GM18868 (cell line): ENCODE measurements at regions not wholly inside any gene's neighbourhood (a gene's known extent, or its start where the extent isn't known, plus 50 kb on each side); places are given as distances from the start of the nearest gene placed in this dataset.
"Not testable (repeated sequence)": the region's sequence is repeated elsewhere in the genome, so short reads cannot be mapped to it uniquely, and the experiment has no call there.

Experiments
- ATAC-seq: cut with Tn5 transposase; IDR thresholded peaks from one replicate; pipeline ENCODE4 v1.9.1; 2021; ENCODE audit warnings: mild to moderate bottlenecking, moderate library complexity; ENCODE audit not compliant: unreplicated experiment

DNA sequence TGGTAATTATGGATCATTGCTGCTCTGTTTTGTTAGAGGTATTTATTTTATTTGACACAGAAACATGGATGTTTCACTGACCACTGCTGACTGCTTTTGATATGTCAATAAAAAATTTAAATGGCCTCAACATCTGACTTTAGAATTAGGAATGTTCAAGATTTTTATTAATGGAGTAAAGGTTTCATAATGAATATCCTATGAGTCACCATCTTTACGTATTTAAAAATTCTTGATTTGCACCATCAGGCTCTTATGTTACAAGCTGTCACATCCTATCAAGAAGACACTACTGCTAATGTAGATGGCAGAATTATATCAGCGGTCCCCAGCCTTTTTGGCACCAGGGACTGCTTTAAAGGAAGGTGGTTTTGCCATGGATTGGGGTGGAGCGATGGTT is 578.7 kb upstream of the NRP1 start:
- no peak for ATAC-seq

DNA sequence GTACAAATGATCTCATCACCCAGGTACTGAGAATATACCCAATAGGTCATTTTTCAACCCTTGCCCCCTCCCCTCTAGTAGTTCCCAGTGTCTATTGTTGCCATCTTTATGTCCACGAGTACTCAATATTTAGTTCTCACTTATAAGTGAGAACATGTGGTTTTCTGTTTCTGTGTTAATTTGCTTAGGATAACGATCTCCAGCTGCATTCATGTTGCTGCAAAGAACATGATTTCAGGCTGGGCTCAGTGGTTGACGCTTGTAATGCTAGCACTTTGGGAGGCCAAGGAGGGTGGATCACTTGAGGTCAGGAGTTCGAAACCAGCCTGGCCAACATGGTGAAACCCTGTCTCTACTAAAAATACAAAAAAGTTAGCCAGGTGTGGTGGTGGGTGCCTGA is 575.0 kb upstream of the NRP1 start:
- ATAC-seq, result not testable (repeated sequence)

DNA sequence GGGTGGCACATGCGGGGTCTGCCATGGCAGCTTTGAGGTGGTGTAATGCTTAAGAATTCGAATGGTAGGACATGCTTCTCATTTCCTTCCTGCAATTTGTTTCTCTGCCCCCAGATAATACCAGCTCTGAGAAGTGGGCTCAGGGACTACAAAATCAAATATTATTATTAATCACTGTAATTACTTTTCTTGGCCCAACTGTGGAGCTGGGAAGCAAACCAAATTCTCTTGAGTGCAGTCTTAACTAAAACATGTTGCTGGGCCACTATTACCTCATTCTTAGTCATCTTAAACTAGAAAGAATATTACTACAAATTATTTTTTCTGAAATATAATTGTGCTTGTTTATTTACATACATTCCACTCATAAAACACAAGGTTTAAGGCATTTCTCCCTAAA is 566.7 kb upstream of the NRP1 start:
- no peak for ATAC-seq

- ATAC-seq, result no peak
Measured at GRCh38 chr10:33900596-33900995, 566.1 kb upstream of the NRP1 start.

- ATAC-seq, result no peak
Measured at GRCh38 chr10:33899578-33900531, 565.4 kb upstream of the NRP1 start.

GRCh38 chr10:33897291-33897752 is 562.9 kb upstream of the NRP1 start:
- ATAC-seq, result no peak

DNA sequence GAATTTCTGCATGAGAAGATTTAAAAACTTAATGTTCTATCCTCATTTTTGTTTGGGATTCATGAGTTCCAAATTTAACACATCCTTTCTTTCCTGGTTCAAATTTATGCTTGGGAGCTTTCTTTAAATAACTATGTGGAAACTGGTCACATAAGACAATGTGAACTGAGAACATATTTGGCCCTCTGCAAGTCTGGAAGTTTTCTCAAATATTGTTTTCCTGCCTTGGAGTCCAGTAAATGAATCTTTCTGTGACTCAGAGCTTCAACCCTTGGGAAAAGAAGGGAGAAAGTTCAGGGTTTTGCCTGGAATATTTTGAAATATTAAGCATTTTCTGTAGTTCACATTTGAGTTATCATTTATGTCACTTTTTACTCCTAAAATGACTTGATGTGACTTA is 559.0 kb upstream of the NRP1 start:
- no peak for ATAC-seq

- ATAC-seq, result no peak
Measured at GRCh38 chr10:33889371-33889770, 554.9 kb upstream of the NRP1 start.

DNA sequence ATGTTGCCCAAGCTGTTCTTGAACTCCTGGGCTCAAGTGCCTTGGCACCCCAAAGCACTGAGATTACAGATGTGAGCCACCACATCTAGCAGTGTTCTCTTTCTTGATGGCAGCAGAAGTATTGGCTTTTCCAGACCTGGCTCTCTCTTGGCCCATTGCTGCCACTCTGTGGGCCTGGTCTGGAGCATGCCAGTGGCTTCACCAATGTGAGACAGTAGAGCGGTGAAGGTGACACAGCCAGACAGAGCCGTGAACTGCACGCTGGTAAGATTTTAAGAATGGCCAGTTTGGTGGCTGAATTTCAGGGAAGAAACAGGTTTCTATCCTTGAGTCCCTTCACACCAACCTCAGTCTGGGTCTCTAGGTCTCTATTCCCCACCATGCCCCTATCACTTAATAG is 552.7 kb upstream of the NRP1 start:
- ATAC-seq, result no peak

GRCh38 chr10:33886299-33886698 is 551.8 kb upstream of the NRP1 start:
- no peak for ATAC-seq

DNA sequence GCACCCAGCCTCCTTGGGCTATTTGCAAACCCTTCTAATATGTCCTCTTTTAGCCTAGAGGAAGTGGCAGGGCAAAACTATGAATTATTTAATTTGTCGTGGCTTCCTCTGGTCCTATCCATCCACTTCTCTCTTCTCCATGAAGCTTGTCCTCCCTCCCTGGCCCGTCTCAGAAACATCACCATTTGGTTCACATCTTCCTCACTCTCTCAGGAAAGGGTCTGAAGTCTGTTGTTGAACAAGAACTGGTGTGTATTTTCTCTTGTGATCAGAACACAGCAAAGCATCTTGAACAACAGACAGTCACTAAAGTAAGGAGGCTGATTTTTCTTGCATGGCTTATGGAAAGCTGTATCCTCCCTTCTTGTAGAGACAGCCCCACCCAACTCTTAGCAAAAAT is 550.1 kb upstream of the NRP1 start:
- no peak for ATAC-seq

GRCh38 chr10:33883881-33884280 is 549.4 kb upstream of the NRP1 start:
- ATAC-seq, result no peak

DNA sequence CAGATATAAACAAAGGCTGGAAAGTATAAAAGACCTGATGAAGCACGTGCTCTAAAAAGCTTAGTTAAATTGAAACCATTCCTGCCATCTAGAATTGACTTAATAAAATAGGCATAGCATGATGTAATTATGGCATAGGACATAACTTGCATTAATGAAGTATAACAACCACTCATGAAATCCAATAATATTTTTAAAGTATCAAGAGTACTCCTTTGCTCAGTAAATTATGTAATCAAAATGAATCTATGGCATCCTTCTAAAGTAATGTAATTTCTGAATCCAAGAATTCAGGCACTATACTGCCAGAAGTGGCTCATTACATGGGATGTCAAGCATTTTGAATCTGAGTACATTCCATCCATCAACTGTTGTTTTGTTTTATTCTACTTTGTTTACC is 548.5 kb upstream of the NRP1 start:
- ATAC-seq, result no peak

GRCh38 chr10:33880291-33880690 is 545.8 kb upstream of the NRP1 start:
- ATAC-seq, result no peak

DNA sequence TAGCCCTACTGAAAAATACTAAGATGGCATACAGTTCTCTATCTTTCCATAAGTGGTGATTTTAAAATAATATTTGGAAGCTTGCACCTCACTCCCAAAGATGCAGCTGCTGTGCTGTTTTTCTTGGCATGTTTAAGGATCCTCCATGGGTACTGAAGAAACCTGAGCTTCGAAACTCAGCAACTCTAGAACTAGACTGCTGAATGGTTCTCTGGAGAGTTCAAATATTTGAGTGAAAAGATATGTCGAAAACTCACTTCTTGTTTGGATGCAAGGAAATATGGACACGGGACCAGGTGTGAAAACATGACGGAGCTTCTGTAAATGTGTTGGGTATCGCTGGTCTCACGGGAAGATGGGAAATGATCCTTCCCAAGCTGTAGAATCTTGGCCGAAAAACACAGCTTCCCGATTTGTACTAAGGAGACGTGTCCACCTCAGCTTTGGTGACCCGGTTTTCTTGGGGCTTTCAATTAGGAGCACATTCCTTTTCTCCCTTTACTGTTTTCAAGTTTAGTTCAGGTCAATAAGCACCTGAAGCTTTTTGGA is 543.8 kb upstream of the NRP1 start:
- no peak for ATAC-seq

DNA sequence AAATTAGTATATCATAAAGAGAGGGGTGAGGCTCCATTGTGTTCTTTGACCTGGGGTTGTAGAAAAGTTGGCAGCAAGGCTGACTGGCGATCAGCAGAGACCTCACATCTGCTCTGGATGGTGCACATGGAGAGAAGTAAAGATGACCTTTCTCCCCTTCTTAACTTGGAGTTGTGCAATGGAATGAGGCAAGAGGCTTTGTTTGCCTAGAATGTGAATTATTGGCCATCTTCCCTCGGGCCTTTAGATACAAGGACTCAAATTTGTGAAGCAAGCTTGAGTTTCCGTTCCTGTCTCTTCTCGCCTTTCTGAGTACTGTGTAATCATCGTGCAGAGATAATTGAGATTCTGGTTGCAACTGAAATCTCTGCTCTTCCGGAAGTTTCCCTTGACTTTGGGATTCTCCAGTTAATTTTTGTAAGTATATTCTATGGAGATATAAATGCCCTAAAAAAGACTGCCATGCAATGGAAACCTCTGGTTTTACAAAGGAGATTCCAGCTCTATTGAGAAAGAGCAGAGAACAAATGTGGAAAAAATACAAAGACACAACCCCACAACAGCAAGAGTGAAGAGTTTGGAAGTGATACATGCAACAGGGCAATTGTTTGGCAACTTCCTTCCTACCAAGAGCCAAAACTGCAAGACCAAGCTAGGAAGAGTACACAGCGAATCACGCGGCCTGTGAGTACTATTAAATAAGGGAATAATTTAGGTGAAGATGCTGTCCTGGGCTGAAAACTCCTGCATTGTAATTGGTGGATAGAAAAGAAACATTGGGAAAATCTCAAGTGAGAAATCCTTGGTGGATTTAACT is 542.3 kb upstream of the NRP1 start:
- ATAC-seq, result no peak

DNA sequence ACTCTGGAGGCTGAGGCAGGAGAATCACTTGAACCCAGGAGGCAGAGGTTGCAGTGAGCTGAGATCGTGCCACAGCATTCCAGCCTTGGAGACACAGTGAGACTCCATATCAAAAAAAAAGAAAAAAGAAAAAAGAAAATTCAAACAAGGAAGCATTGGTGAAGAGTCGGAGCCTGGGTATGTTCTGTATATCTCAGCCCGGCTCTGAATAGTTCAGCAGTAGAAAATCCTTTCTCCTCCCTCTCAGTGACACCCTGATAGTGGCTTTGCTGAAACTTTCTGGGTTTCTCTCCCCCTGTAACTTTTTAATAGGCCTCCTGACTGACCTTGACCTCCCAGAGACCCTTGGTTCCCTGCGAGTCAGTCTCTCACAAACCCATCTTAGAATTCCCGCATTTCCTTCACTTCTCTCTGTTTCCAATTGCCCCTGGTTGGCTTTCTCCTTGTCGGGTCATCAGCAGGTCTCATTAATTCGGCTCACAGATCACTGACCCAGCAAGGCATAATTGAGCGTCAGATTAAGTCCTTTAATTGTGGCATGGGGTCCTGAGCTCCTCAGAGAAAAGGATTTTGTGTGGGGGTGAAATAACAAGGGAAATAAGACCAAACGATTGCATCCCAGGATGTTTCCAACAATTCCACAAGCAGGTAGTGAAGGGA is 541.6 kb upstream of the NRP1 start:
- no peak for ATAC-seq

GRCh38 chr10:33871061-33871956 is 536.8 kb upstream of the NRP1 start:
- ATAC-seq, result no peak

DNA sequence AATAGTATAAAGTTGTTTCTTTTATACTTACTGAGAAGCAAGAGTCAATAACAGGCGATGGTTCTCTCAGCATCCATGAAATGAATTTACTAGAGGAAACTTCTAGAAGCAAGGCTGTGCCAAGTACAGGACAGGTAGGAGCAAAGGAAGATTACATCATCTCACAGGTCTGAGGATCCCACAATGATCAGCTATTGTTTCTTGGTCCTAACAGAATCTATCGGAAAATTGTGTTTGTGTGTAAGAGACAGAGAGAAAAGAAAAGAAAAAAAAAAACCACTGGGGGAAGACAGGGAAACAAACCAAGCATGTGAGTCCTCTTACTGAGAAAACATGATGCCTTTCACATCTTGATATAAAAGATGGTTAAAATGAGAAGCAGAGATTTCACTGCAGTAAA is 535.0 kb upstream of the NRP1 start:
- no peak for ATAC-seq

DNA sequence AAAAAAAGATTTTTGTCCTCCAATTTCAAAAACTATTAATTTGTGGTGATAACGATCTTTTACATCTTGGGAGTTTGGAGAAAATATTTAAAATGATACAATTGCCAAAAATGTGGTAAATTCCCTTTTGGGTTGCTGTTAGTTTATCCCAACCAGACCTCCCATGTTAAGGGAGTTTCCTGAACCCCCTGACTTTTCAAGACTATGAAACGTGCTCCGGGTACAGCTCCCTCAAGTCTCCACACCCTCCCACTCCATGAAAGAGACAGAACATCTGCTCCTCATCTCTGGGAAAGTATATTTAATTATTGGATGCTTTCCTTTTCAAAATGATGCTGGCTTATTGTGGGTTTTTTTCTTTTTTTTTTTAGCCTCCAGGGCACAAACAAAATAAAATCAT is 534.6 kb upstream of the NRP1 start:
- ATAC-seq, result no peak
